ENCODE measurements at regions not wholly inside any gene's neighbourhood (a gene's known extent, or its start where the extent isn't known, plus 50 kb on each side); places are given as distances from the start of the nearest gene placed in this dataset.

- ATAC-seq = peak in 2 of 4 donors; percentile 34 to 36
- TF ChIP-seq CTCF (IDR thresholded peaks at IDR 0.05) (peak in 5 of 12 donors; percentile 10 to 35 (median 17)), POLR2A (IDR thresholded peaks at IDR 0.05) (no peak)
- H3K4me1 ChIP-seq = peaks cover 0 to 16% (median 2%) of the 10 kb centered on the region in 12 donors
- no peaks in the 10 kb centered on the region for H3K36me3 ChIP-seq
- intact Hi-C loops (cut with DNase I) = no loop called here
- H3K4me3 ChIP-seq = no peak overlapping the region
- no peaks in the 10 kb centered on the region for H3K9me3 ChIP-seq
- DNase-seq = no peak
- peak overlapping the region in 1 of 12 donors; percentile 1 for H3K27ac ChIP-seq
- H3K27me3 ChIP-seq = no peaks in the 10 kb centered on the region
- WGBS, 4 donors = 52 to 75% (median 63%) methylated on average over 1 of the region's 1 CpG
These were observed 389.5 kb downstream of the RND3 start for GRCh38 chr2:150097901-150098531.

GRCh38 chr2:150097402-150097801 lies 390.1 kb downstream of the RND3 start:
- TF ChIP-seq POLR2A (IDR thresholded peaks at IDR 0.05) (no peak), CTCF (IDR thresholded peaks at IDR 0.05) (no peak)
- peaks cover 0 to 16% (median 2%) of the 10 kb centered on the region in 12 donors for H3K4me1 ChIP-seq
- DNase-seq (no peak), ATAC-seq (no peak)
- no peak overlapping the region for H3K27ac ChIP-seq
- WGBS, 4 donors = 97 to 100% (median 98%) methylated on average over 3 of the region's 3 CpGs
- intact Hi-C loops (cut with DNase I) = no loop called here
- H3K27me3 ChIP-seq = no peaks in the 10 kb centered on the region
- H3K9me3 ChIP-seq = no peaks in the 10 kb centered on the region
- H3K4me3 ChIP-seq = no peak overlapping the region
- H3K36me3 ChIP-seq = no peaks in the 10 kb centered on the region

- intact Hi-C loops (cut with DNase I) = no loop called here
- 55 to 69% (median 61%) methylated on average over 3 of the region's 3 CpGs for WGBS, 4 donors
- no peak for DNase-seq
- no peaks in the 10 kb centered on the region for H3K27me3 ChIP-seq
- no peak overlapping the region for H3K4me3 ChIP-seq
- ATAC-seq = no peak
- peaks cover 0 to 16% (median 2%) of the 10 kb centered on the region in 12 donors for H3K4me1 ChIP-seq
- no peaks in the 10 kb centered on the region for H3K9me3 ChIP-seq
- no peaks in the 10 kb centered on the region for H3K36me3 ChIP-seq
- no peak overlapping the region for H3K27ac ChIP-seq
- no peak for TF ChIP-seq POLR2A (IDR thresholded peaks at IDR 0.05)
- TF ChIP-seq CTCF (IDR thresholded peaks at IDR 0.05) = no peak
These were observed 391.9 kb downstream of the RND3 start for GRCh38 chr2:150095361-150096095.

DNA sequence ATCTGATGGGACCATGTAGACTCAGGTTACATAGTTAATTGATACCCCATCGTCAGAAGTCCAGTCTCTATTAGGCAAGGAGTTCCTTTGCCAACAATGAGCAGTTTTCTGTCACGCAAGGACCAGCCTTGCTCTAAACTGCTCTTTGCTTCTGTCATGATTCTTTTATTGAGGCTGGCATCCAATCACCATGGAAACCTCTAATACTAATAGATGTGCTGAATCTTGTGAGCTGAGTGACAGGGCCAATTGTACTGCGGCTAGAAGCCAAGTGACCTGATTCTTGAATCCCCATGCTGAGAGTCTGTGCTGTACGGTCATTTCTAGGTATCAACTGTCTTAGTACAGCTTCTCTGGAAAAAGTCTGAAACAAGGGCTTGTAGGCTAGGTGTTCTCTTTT lies 395.6 kb downstream of the RND3 start:
- WGBS, 4 donors = 93 to 96% (median 94%) methylated on average over 4 of the region's 4 CpGs
- no peak for TF ChIP-seq POLR2A (IDR thresholded peaks at IDR 0.05)
- TF ChIP-seq CTCF (IDR thresholded peaks at IDR 0.05) = no peak
- no peak overlapping the region for H3K4me3 ChIP-seq
- ATAC-seq = no peak
- H3K36me3 ChIP-seq = no peaks in the 10 kb centered on the region
- no peaks in the 10 kb centered on the region for H3K9me3 ChIP-seq
- intact Hi-C loops (cut with DNase I) = no loop called here
- H3K4me1 ChIP-seq = no peaks in the 10 kb centered on the region
- no peak for DNase-seq
- no peak overlapping the region for H3K27ac ChIP-seq
- H3K27me3 ChIP-seq = no peaks in the 10 kb centered on the region
